ENCODE measurements at regions not wholly inside any gene's neighbourhood (a gene's known extent, or its start where the extent isn't known, plus 50 kb on each side); places are given as distances from the start of the nearest gene placed in this dataset.

DNA sequence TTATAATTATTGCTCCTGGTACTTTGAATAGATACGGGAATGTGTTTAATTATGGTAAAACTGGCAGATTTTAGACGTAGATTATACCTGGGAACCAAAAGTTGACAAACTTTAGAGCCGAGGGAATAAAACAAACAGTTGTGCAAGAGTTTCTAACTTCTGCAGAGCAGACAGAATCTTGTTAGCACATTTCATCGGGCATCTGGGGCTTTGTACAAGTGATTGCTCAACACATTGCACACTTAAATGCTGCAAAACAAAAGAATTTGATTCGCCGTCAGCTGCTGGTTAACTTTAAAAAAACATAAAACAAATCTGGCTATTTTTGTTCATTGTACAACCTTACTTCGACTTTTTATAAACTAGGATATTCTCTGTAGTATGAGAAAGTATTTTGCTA lies 398.1 kb downstream of the MAN2A1 start:
- no peak for TF ChIP-seq CTCF (IDR thresholded peaks at IDR 0.05; ENCODE audit: low read depth, low read length)
- no peak overlapping the region for H3K4me3 ChIP-seq (ENCODE audit: low read depth, low read length)
- H3K36me3 ChIP-seq, result no peaks in the 10 kb centered on the region
- no peak for DNase-seq
- no peaks in the 10 kb centered on the region for H3K9me3 ChIP-seq (ENCODE audit: severe bottlenecking)
- no peak overlapping the region for H3K27ac ChIP-seq
- no peaks in the 10 kb centered on the region for H3K27me3 ChIP-seq (ENCODE audit: insufficient read depth, low read depth, severe bottlenecking)

DNA sequence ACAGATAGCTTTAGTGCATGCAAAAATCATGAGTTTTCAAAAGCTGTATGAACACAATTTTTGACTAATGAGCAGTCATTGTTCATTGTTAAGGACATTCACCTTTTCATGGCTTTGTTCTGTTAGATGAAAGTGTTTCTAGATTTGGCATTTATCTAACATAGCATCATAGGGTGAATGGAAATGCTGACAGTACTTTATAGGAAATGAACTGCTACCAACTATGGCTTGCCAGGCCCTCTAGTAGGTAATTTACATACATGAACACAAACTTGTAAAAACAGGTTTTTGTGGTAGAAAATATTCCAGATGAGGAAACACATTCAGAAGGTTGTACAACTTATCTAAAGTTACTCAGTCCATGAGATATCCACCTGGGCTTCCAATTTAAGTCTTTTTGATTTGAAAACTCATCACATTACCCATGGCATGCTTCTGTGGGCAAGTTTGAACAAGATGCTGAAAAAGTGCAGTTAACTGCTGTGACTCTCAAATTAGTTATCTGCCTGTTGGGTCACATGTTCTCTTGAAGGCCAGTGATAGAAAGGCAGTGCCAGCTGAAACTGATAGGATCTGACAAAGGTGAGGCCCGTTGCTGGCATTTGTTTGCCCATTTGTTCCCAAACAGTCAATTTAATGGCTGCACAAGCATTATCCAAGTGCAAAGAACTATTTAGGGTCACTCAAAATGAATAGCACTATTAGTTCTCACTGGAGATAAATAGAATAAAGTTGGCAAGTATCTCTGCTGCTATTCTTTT lies 399.1 kb downstream of the MAN2A1 start:
- Histone ChIP-seq H3K9me3 (ENCODE audit: severe bottlenecking) (no peaks in the 10 kb centered on the region), H3K27ac (no peak overlapping the region), H3K27me3 (ENCODE audit: insufficient read depth, low read depth, severe bottlenecking) (no peaks in the 10 kb centered on the region), H3K36me3 (no peaks in the 10 kb centered on the region), H3K4me3 (ENCODE audit: low read depth, low read length) (no peak overlapping the region)
- TF ChIP-seq CTCF (IDR thresholded peaks at IDR 0.05; ENCODE audit: low read depth, low read length), result no peak
- DNase-seq, result no peak

DNA sequence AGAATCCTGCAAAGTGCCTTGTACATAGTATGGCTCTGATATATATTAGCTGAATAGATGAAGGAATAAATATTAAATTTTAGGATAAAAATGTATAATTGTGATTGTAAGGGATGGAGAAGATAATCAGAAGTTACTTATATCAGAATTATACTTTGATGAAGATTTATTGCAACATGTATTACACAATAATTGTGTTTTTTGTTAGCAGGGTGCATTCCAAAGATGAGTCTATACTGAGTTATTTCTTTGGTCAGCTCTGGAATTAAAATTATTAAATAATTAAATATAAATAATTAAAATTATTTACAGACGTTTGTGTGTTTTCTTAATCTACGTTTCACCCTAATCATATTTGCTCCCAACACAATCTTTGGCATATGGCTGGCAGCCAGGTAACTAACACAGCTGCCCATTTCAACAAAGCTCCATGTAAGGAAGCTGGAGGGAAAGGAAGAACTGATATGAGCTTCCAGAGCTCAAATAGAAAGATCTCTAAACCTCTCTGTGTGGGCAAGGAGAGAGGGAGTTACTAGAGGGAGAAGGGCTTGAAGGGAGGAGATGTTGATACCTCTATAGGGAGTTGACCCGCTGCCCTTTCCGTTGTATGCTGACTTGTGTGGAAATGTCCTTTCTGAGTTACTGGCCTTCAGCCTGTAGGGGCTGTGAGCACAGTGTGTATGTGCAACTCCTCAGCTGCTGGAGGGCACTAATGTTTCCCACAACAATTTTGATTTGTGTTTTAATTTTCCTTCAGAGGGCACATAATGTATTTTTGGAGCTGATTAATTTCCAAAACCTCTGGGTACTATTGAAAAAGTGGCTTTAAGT lies 403.4 kb downstream of the MAN2A1 start:
- TF ChIP-seq CTCF (IDR thresholded peaks at IDR 0.05; ENCODE audit: low read depth, low read length), result no peak
- DNase-seq, result no peak
- H3K27me3 ChIP-seq (ENCODE audit: insufficient read depth, low read depth, severe bottlenecking), result no peaks in the 10 kb centered on the region
- no peaks in the 10 kb centered on the region for H3K9me3 ChIP-seq (ENCODE audit: severe bottlenecking)
- no peak overlapping the region for H3K4me3 ChIP-seq (ENCODE audit: low read depth, low read length)
- H3K27ac ChIP-seq, result no peak overlapping the region
- no peaks in the 10 kb centered on the region for H3K36me3 ChIP-seq

GRCh38 chr5:110094109-110094508 lies 404.4 kb downstream of the MAN2A1 start:
- no peak for DNase-seq
- Histone ChIP-seq H3K27ac (no peak overlapping the region), H3K27me3 (ENCODE audit: insufficient read depth, low read depth, severe bottlenecking) (no peaks in the 10 kb centered on the region), H3K4me3 (ENCODE audit: low read depth, low read length) (no peak overlapping the region), H3K9me3 (ENCODE audit: severe bottlenecking) (no peaks in the 10 kb centered on the region), H3K36me3 (no peaks in the 10 kb centered on the region)
- TF ChIP-seq CTCF (IDR thresholded peaks at IDR 0.05; ENCODE audit: low read depth, low read length), result no peak

DNA sequence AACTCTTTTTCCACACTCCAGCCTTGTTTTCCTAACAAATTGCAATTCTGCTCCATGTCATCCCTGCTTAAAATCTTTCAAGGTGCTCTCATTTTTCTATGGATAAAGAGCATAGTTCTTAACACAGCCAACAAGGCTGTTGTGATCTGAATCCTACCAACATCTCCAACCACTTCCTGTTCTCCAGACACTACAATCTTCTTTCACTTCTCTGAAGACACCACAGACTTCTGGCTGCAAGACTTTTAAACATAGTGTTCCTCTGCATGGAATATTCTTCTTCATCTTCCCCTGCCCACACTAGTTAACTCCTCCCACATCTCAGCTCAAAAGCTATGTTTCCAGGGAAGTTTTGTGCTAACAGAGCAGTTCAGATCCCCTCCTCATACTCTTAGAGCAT lies 404.8 kb downstream of the MAN2A1 start:
- Histone ChIP-seq H3K9me3 (ENCODE audit: severe bottlenecking) (no peaks in the 10 kb centered on the region), H3K27me3 (ENCODE audit: insufficient read depth, low read depth, severe bottlenecking) (no peaks in the 10 kb centered on the region), H3K36me3 (no peaks in the 10 kb centered on the region), H3K27ac (no peak overlapping the region), H3K4me3 (ENCODE audit: low read depth, low read length) (no peak overlapping the region)
- TF ChIP-seq CTCF (IDR thresholded peaks at IDR 0.05; ENCODE audit: low read depth, low read length), result no peak
- DNase-seq, result no peak
